ENCODE measurements at regions not wholly inside any gene's neighbourhood (a gene's known extent, or its start where the extent isn't known, plus 50 kb on each side); places are given as distances from the start of the nearest gene placed in this dataset.

DNA sequence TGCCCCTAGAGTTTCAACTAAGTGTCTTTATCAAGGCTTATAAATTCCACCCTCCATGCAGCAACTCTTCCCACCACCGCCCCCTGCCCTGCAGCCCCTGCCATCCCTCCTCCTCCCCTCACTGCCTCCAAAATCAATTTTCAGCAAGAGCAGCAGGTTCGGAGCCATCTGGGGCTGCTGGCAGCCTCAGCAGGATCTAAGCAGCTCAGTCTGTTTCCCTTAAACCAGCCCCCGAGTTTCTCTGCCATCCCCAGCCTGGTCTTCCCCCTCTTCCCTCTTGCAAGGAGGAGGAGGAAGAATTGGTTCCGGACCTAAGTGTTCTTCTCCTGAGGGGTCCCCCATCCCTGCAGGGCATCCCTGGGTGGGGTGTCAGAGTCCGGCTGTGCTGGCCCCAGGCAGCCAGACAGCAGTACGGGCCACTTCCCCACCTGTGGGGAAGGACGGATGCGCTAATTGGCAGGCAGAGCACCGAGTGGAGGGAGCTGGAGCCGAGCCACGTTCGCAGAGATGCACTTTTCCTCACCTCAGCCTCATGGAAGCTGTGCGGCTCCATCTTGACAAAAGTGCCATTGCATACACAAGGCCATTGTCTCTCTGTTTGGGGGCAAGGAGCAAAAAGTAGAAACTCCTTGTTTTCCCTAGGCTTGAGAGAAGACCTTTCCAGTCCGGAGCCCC lies 189.3 kb downstream of the KCNA5 start:
- no peak for TF ChIP-seq EZH2phosphoT487 (IDR thresholded peaks at IDR 0.05; ENCODE audit: borderline replicate concordance, low read depth, low read length)
- TF ChIP-seq, protein P1, sequence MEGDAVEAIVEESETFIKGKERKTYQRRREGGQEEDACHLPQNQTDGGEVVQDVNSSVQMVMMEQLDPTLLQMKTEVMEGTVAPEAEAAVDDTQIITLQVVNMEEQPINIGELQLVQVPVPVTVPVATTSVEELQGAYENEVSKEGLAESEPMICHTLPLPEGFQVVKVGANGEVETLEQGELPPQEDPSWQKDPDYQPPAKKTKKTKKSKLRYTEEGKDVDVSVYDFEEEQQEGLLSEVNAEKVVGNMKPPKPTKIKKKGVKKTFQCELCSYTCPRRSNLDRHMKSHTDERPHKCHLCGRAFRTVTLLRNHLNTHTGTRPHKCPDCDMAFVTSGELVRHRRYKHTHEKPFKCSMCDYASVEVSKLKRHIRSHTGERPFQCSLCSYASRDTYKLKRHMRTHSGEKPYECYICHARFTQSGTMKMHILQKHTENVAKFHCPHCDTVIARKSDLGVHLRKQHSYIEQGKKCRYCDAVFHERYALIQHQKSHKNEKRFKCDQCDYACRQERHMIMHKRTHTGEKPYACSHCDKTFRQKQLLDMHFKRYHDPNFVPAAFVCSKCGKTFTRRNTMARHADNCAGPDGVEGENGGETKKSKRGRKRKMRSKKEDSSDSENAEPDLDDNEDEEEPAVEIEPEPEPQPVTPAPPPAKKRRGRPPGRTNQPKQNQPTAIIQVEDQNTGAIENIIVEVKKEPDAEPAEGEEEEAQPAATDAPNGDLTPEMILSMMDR (conservative IDR thresholded peaks at IDR 0.05; ENCODE audit: low read length) = no peak

All from OCI-LY7 (cell line).